ENCODE measurements at regions not wholly inside any gene's neighbourhood (a gene's known extent, or its start where the extent isn't known, plus 50 kb on each side); places are given as distances from the start of the nearest gene placed in this dataset.

GRCh38 chr4:180603791-180604190, 1639.4 kb upstream of the TENM3 start:
- TF ChIP-seq EZH2 (IDR thresholded peaks at IDR 0.05; ENCODE audit: borderline replicate concordance, low read depth, low read length, poor library complexity, severe bottlenecking) (no peak), CTCF (conservative IDR thresholded peaks at IDR 0.05; ENCODE audit: low read depth, low read length) (no peak)
